ENCODE measurements at regions not wholly inside any gene's neighbourhood (a gene's known extent, or its start where the extent isn't known, plus 50 kb on each side); places are given as distances from the start of the nearest gene placed in this dataset.
A peak's percentile ranks its signal among the peaks of the same experiment; 100 is the strongest.

GRCh38 chr3:38990621-38991020, 61.1 kb downstream of the SCN11A start:
- TF ChIP-seq, protein P1, sequence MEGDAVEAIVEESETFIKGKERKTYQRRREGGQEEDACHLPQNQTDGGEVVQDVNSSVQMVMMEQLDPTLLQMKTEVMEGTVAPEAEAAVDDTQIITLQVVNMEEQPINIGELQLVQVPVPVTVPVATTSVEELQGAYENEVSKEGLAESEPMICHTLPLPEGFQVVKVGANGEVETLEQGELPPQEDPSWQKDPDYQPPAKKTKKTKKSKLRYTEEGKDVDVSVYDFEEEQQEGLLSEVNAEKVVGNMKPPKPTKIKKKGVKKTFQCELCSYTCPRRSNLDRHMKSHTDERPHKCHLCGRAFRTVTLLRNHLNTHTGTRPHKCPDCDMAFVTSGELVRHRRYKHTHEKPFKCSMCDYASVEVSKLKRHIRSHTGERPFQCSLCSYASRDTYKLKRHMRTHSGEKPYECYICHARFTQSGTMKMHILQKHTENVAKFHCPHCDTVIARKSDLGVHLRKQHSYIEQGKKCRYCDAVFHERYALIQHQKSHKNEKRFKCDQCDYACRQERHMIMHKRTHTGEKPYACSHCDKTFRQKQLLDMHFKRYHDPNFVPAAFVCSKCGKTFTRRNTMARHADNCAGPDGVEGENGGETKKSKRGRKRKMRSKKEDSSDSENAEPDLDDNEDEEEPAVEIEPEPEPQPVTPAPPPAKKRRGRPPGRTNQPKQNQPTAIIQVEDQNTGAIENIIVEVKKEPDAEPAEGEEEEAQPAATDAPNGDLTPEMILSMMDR (IDR thresholded peaks at IDR 0.05) = no peak
- H3K4me1 Mint-ChIP-seq (ENCODE audit: low read depth) = peaks cover 56% of the 10 kb centered on the region
- no peak overlapping the region for H3K4me3 Mint-ChIP-seq
- H3K27ac Mint-ChIP-seq = no peak overlapping the region
- no peaks in the 10 kb centered on the region for H3K9me3 Mint-ChIP-seq
- H3K27me3 Mint-ChIP-seq (ENCODE audit: insufficient read depth) = no peaks in the 10 kb centered on the region
- H3K36me3 Mint-ChIP-seq (ENCODE audit: low read depth) = no peaks in the 10 kb centered on the region
- no peak for DNase-seq

GRCh38 chr3:38989917-38990510, 61.7 kb downstream of the SCN11A start:
- Mint-ChIP-seq H3K36me3 (ENCODE audit: low read depth) (no peaks in the 10 kb centered on the region), H3K27ac (no peak overlapping the region), H3K27me3 (ENCODE audit: insufficient read depth) (no peaks in the 10 kb centered on the region), H3K4me3 (0 out of 2 replicates have a peak overlapping the region, but pooled peaks have one; percentile 16), H3K9me3 (no peaks in the 10 kb centered on the region), H3K4me1 (ENCODE audit: low read depth) (peaks cover 52% of the 10 kb centered on the region)
- DNase-seq = no peak
- TF ChIP-seq, protein P1 (IDR thresholded peaks at IDR 0.05) = no peak

GRCh38 chr3:38988955-38989354, 62.8 kb downstream of the SCN11A start:
- TF ChIP-seq, protein P1 (IDR thresholded peaks at IDR 0.05) = no peak
- H3K27me3 Mint-ChIP-seq (ENCODE audit: insufficient read depth) = no peaks in the 10 kb centered on the region
- no peak overlapping the region for H3K27ac Mint-ChIP-seq
- no peak overlapping the region for H3K4me3 Mint-ChIP-seq
- H3K9me3 Mint-ChIP-seq = no peaks in the 10 kb centered on the region
- peaks cover 45% of the 10 kb centered on the region for H3K4me1 Mint-ChIP-seq (ENCODE audit: low read depth)
- no peaks in the 10 kb centered on the region for H3K36me3 Mint-ChIP-seq (ENCODE audit: low read depth)
- no peak for DNase-seq

- Mint-ChIP-seq H3K27ac (no peak overlapping the region), H3K36me3 (ENCODE audit: low read depth) (no peaks in the 10 kb centered on the region), H3K4me1 (ENCODE audit: low read depth) (peaks cover 30% of the 10 kb centered on the region), H3K4me3 (no peak overlapping the region), H3K9me3 (no peaks in the 10 kb centered on the region), H3K27me3 (ENCODE audit: insufficient read depth) (no peaks in the 10 kb centered on the region; the same call in 1 of the 2 replicates)
- DNase-seq = no peak
- TF ChIP-seq, protein P1 (IDR thresholded peaks at IDR 0.05) = no peak
Observed at GRCh38 chr3:38987456-38987855, 64.3 kb downstream of the SCN11A start.

- no peaks in the 10 kb centered on the region for H3K9me3 Mint-ChIP-seq
- no peaks in the 10 kb centered on the region for H3K36me3 Mint-ChIP-seq (ENCODE audit: low read depth)
- DNase-seq = no peak
- no peaks in the 10 kb centered on the region; the same call in 1 of the 2 replicates for H3K27me3 Mint-ChIP-seq (ENCODE audit: insufficient read depth)
- TF ChIP-seq, protein P1 (IDR thresholded peaks at IDR 0.05) = no peak
- H3K27ac Mint-ChIP-seq = no peak overlapping the region
- H3K4me3 Mint-ChIP-seq = no peak overlapping the region
- peaks cover 24% of the 10 kb centered on the region for H3K4me1 Mint-ChIP-seq (ENCODE audit: low read depth)
Observed at GRCh38 chr3:38986901-38987300, 64.8 kb downstream of the SCN11A start.

Data from HFFc6 (cell line).